WERI-Rb-1 (cell line): ENCODE measurements at regions not wholly inside any gene's neighbourhood (a gene's known extent, or its start where the extent isn't known, plus 50 kb on each side); places are given as distances from the start of the nearest gene placed in this dataset.

Experiments used
- DNase-seq: peaks from one replicate; pipeline ENCODE4 v3.0.0-alpha.2; 2020
- H3K27ac ChIP-seq: fragments of 250-450 bp; sonication (Bioruptor Pico); 2 replicates; pipeline ENCODE4 v1.5.1; 2020; ENCODE audit warnings: mild to moderate bottlenecking, moderate library complexity
- H3K27me3 ChIP-seq: fragments of 250-450 bp; sonication (Bioruptor Pico); 2 replicates; pipeline ENCODE4 v1.5.1; 2021; ENCODE audit warnings: mild to moderate bottlenecking, low read depth, moderate library complexity; ENCODE audit not compliant: insufficient read depth, severe bottlenecking
- H3K36me3 ChIP-seq: fragments of 250-450 bp; sonication (Bioruptor Pico); 2 replicates; pipeline ENCODE4 v1.5.1; 2020; ENCODE audit warnings: mild to moderate bottlenecking, moderate library complexity
- H3K4me3 ChIP-seq: 2 replicates; pipeline ENCODE4 v1.5.1; 2011; ENCODE audit warnings: low read depth, mild to moderate bottlenecking, control low read depth, low read length
- H3K9me3 ChIP-seq: fragments of 250-450 bp; sonication (Bioruptor Pico); 2 replicates; pipeline ENCODE4 v1.5.1; 2021; ENCODE audit warnings: mild to moderate bottlenecking, moderate library complexity; ENCODE audit not compliant: severe bottlenecking
- CTCF ChIP-seq: IDR thresholded peaks from 2 replicates; pipeline ENCODE4 v1.5.1; 2011; ENCODE audit warnings: low read depth, mild to moderate bottlenecking, control low read depth, inconsistent platforms, low read length

GRCh38 chr2:64296140-64296480, 151.9 kb upstream of the PELI1 start:
- H3K27me3 ChIP-seq, result no peaks in the 10 kb centered on the region
- H3K36me3 ChIP-seq, result no peaks in the 10 kb centered on the region
- DNase-seq, result peak; percentile 58
- no peak overlapping the region for H3K27ac ChIP-seq
- no peak for TF ChIP-seq CTCF
- no peak overlapping the region for H3K4me3 ChIP-seq
- no peaks in the 10 kb centered on the region for H3K9me3 ChIP-seq

GRCh38 chr2:64296695-64297346, 152.6 kb upstream of the PELI1 start:
- Histone ChIP-seq H3K36me3 (no peaks in the 10 kb centered on the region), H3K9me3 (no peaks in the 10 kb centered on the region), H3K27me3 (no peaks in the 10 kb centered on the region), H3K4me3 (no peak overlapping the region), H3K27ac (no peak overlapping the region)
- no peak for TF ChIP-seq CTCF
- no peak for DNase-seq

GRCh38 chr2:64298161-64298560, 153.9 kb upstream of the PELI1 start:
- Histone ChIP-seq H3K27ac (no peak overlapping the region), H3K9me3 (no peaks in the 10 kb centered on the region), H3K36me3 (no peaks in the 10 kb centered on the region), H3K27me3 (no peaks in the 10 kb centered on the region), H3K4me3 (no peak overlapping the region)
- DNase-seq, result no peak
- TF ChIP-seq CTCF, result no peak

GRCh38 chr2:64300066-64300465, 153.9 kb upstream of the LGALSL start:
- Histone ChIP-seq H3K4me3 (no peak overlapping the region), H3K27me3 (no peaks in the 10 kb centered on the region), H3K27ac (no peak overlapping the region), H3K36me3 (no peaks in the 10 kb centered on the region), H3K9me3 (no peaks in the 10 kb centered on the region)
- no peak for DNase-seq
- TF ChIP-seq CTCF, result no peak

GRCh38 chr2:64303250-64303649, 150.7 kb upstream of the LGALSL start:
- no peaks in the 10 kb centered on the region for H3K9me3 ChIP-seq
- H3K27me3 ChIP-seq, result no peaks in the 10 kb centered on the region
- no peak for TF ChIP-seq CTCF
- H3K27ac ChIP-seq, result no peak overlapping the region
- no peak overlapping the region for H3K4me3 ChIP-seq
- no peaks in the 10 kb centered on the region for H3K36me3 ChIP-seq
- no peak for DNase-seq

- H3K27ac ChIP-seq, result no peak overlapping the region
- H3K36me3 ChIP-seq, result no peaks in the 10 kb centered on the region
- no peak for TF ChIP-seq CTCF
- no peaks in the 10 kb centered on the region for H3K9me3 ChIP-seq
- no peaks in the 10 kb centered on the region for H3K27me3 ChIP-seq
- no peak overlapping the region for H3K4me3 ChIP-seq
- no peak for DNase-seq
These were observed 146.5 kb upstream of the LGALSL start for GRCh38 chr2:64307421-64307820.
